Inflammatory macrophage treated with lipopolysaccharide for 1 hour (primary cell): ENCODE measurements at regions not wholly inside any gene's neighbourhood (a gene's known extent, or its start where the extent isn't known, plus 50 kb on each side); places are given as distances from the start of the nearest gene placed in this dataset.
"Not testable (repeated sequence)": the region's sequence is repeated elsewhere in the genome, so short reads cannot be mapped to it uniquely, and the experiment has no call there.

Source experiments
- DNase-seq, 2 donors: peaks; one replicate each; pipeline ENCODE4 v3.0.0-alpha.2; 2020 to 2022

- DNase-seq: no peak
Observed at GRCh38 chr9:135300346-135301141, 179.0 kb upstream of the PPP1R26 start.

DNA sequence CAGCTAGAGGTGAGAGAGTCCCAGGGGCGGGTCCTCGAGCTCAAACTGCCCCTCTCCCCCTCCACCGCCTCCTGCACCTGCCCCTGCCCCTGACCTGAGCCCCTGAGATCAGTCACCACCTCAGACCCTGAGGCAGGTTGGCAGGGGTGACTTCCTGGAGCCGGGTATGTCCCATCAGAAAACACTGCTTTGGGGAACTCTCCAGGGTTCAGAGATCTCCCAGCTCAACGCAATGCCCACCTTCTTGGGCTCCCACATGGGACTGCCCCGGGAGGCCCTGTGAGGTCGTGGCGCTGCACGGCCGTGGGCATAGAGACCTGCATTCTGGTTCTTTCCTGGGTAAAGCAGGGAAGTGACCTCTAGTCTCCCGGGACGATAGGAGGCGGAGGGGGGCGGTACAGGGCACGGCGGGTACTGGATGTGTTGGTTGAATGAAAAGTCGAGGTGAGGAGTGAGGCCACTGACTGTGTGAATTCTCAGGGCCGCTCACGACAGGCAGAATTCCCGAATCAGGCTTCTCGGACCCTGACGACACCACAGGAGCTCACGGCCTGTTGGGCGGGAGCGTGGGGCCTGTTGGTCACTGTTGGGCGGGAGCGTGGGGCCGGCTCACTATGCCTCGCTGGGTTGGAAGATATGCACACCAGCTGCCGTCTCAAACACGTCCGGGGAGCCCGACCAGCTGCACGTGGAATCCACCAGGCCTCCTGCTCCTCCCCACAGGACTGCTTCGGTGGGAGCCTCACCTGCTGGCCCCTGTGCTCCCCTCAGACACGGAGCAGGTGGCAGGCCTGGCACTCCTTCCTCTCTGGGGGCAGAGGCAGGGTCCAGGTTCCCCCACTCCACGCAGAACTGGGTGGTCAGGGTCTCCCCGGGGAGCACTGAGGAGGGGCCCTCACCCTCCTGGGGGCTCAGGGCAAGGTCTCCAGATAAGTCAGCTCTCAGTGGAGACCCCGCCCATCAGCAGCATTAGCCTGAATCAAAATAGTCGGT lies 178.0 kb upstream of the PPP1R26 start:
- no peak for DNase-seq

DNA sequence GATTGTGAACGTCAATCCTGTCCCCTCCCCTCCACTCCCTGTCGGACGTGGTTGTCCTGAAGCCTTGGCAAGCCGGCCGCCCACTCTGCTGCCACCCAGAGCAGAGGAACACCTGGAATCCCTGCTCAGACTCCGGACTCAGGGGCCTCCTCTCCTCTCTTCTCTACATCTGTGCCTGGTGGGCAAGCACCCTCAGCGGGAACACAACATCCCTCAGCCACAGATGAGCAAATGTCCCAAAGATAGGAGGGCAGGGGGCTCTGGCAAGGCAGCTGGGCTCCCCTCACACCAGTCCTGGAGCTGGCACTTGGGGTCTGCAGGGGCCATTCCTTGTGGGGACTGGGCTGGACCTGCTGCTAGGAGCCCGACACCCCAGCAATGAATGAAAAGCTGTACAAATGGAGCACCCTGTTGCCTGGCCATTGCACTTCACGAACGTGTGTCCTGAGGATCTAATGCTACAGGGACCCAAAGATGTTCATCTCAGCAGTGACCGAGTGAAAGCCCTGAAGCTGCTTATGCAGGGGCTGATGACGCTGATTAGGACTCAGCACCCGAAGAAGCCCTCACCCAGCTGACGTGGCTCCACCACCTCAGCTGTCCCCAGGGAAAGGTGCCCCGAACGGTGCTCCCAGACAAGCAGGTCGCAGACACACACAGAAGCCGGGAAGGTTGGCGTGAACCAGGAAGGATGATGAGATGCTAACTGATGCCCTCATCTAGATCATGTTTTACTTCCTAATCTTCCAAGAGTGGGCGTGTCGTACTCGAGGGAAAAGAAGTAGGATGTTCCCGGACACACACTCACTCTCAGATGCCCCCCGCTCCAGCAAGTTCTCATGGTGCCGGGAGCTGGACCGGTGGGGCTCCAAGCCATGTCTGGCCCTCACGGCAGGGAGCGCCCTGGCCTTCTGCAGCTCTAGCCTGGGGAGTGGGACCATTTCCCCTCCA lies 177.0 kb upstream of the PPP1R26 start:
- no peak for DNase-seq

DNA sequence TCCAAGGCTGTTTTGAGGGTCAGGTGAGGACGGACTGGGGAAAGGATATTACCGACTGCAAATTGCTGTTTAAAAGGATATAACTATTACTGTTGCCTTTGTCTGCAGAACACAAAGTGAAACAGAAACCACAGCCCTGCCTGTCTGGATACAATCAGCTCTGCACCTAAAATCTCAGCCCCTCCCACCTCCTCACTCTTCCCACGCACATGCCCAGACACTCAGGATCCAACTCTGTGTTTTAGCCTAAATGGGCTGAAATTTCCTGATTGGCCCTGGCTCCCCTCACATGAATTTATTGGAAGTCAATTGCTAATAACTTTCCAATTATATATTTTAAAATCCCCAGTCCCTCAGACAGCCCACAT lies 176.3 kb upstream of the PPP1R26 start:
- DNase-seq: no peak

DNA sequence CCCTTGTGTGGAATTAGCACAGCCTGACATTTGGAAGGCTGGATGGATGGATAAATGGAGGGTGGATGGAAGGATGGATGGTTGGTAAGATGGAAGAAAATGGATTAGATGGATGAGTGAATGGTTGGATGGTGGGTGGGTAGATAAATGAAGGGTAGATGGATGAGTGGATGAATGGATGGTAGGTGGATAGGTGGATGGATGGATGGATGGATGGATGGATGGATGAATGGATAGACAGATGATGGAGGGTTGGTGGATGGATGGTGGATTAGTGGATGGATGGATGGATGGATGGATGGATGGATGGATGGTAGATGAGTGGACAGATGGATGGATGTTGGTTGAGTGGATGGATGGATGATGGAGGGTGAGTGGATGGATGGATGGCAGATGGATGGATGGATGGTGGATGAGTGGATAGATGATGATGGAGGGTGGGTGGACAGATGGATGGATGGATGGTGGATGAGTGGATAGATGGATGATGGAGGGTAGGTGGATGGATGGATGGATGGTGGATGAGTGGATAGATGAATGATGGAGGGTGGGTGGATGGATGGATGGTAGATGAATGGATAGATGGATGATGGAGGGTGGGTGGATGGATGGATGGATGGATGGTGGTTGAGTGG lies 175.6 kb upstream of the PPP1R26 start:
- DNase-seq: no peak

DNA sequence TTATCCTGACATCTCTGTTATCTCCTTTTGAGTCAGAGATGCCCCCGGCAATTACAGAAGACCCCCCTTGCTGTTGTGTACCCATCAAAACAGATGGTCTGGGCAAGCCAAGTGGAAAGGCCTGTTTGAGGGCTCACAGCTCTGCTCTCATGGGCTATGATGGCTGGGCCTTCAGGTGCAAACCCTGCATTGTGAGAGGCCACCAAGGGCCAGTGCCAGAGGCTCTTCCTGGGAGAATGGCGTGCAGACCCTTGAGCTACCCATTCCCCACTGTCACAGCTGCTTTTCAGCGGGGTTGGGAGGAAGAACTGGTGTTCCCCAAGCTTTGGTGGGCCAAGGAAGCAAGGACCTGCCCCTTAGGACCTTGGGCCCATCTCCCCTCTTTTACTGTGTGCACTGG lies 174.7 kb upstream of the PPP1R26 start:
- no peak for DNase-seq

DNA sequence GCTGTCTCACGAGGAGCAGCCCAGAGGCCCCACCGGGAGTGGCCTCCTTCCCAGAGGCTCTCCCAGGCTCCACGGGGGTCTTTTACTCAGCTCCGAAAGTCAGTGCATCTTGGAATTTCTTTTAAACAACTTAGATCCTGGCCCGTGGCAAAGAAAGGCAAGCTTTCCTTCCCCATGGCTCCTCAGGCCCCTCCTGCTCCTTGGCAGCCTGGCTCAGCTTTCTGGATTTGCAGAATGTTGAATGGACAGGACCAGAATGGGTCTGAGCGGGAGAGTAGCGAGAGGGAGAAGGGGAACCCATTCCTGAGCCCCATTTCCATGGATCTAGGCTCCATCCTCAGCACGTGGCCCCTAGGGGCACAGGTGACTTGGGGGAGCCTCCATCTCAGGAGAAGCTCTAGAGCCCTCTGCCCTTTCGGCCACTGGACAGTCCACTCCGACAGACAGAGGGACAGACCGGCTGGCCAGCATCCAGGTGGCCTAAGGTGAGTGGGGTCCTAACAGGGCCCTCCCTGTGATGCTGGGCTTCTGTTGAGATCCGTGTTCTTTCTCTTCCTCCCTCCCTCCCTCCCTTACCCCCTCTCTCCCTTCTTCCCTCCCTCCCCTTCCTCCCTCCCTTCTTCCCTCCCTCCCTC lies 173.9 kb upstream of the PPP1R26 start:
- DNase-seq: no peak

DNA sequence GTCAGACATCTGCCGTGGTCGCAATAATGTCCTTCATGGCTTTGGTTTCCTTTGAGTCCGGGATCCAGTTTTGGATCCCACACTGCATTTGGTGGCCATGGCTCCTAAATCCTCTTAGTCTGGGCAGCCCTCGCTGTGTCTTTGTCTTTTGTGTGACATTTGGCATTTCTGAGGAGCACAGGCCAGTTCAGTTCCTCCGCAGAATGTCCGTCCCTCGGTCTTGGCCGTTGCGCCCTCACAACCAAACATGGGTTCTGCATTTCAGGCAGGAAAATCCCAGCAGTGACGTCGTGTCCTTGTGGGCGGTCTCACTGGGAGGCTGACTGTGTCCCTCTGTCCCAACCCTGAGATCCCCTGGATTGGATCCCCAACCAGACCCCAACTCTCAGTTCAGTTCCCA lies 172.9 kb upstream of the PPP1R26 start:
- no peak for DNase-seq

DNA sequence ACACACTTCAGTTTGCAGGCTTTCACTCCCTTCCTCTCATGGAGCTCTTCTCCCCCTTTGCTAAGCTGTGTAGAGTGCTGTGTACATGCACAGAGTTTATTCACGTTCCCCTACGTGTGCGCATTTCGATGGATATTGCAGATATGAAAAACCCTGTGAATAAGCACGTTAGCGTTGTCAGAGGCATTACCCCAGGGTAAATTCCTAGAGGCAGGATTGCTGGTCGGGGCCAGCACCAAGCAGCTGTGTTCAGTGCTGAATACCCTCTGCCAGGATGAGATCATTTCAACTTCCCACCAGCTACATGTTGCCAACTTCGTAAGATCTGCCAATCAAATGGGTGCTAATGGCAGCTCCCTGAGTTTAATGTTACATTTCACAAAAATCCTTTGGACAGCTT lies 172.3 kb upstream of the PPP1R26 start:
- no peak for DNase-seq

GRCh38 chr9:135307919-135308318 lies 171.7 kb upstream of the PPP1R26 start:
- not testable (repeated sequence) for DNase-seq

- DNase-seq: no peak
Observed at GRCh38 chr9:135308821-135309762, 170.5 kb upstream of the PPP1R26 start.

DNA sequence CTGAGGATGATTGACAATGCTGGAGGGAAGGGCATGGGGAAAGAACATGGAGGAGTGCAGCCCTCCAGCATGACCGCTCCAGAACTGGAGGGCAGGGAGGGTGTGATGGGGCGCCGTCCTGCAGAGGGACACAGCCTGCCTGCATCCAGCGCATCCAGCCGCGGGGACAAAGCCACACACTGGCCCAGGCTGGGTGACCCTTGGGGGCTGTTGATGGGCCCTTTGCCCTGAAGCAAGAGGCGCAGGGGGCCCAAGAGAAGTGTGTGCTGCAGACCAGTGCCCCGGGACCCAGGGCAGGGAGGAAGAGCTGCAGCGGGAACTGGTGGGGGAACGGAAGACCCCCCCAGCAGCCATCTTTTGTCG lies 169.8 kb upstream of the PPP1R26 start:
- DNase-seq: no peak

GRCh38 chr9:135310134-135310533 lies 169.4 kb upstream of the PPP1R26 start:
- DNase-seq: no peak

DNA sequence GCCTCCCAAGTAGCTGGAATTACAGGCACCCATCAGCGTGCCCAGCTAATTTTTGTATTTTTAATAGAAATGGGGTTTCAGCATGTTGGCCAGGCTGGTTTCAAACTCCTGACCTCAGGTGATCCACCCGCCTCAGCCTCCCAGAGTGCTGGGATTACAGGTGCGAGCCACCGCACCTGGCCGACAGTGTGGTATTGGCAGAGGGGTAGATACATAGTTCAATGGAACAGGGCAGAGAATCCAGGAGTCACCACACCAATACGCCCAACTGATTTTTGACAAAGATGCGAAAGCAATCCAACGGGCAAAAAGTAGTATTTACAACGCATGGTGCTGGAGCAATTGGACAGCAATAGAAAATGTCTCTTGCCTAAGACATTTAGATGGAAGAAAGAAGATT lies 164.0 kb upstream of the PPP1R26 start:
- DNase-seq: no peak

DNA sequence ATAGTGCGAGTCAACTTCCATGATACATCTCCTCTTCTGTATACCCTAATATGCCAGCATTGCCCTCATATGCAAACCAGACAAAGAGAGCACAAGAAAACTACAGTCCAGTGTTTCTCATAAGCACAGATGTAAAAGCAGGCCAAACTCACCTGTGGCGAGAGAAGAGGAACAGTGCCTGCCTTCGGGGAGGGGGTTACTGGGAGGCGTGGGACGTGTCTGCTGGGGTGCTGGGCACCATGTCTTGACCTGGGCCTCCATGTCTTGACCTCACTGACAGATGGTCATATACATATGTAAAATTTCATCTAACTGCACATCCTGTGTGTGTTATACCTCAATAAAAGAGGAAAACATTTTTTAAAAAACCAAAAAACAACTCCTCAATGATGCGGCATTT lies 159.3 kb upstream of the PPP1R26 start:
- no peak for DNase-seq

DNA sequence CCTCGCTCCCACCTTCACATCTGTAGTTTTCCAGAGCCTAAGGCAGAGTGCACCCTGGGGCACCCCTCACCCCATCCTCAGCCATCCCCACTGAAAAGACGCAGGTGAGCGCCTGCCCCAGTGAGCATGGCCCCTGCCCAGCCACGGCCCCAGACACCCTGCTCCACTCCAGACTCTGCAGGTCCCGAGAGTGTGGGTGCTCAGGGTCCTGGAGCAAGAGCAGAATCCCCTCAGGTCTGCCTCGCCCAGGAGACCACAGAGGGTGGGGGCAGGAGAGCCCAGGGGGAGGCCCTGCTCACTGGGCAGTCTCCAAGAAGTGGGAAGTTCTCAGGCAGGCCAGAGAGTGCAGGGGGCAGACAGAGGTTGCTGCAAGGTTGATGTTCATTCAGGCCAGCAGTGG lies 158.6 kb upstream of the PPP1R26 start:
- DNase-seq: no peak

- no peak for DNase-seq
Observed at GRCh38 chr9:135321580-135321979, 158.0 kb upstream of the PPP1R26 start.

DNA sequence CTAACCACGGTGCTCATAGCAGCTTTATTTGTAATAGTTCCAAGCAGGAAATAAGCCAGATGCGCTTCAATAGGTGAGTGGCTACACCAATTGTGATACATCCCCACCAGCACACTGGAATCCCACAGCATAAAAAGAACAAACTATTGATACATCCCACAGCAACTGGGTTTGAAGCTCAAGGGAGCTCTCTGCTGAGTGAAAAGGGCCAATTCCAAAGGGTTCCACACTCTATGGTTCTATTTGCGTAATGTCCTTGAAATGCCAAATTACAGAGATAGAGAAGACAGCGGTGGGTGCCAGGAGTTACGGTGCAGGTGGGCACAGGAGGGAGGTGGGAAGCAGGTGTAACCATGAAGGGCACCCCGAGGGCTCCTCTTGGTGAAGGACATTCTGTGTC lies 155.3 kb upstream of the PPP1R26 start:
- DNase-seq: no peak

- no peak for DNase-seq
Observed at GRCh38 chr9:135326141-135326540, 153.4 kb upstream of the PPP1R26 start.

DNA sequence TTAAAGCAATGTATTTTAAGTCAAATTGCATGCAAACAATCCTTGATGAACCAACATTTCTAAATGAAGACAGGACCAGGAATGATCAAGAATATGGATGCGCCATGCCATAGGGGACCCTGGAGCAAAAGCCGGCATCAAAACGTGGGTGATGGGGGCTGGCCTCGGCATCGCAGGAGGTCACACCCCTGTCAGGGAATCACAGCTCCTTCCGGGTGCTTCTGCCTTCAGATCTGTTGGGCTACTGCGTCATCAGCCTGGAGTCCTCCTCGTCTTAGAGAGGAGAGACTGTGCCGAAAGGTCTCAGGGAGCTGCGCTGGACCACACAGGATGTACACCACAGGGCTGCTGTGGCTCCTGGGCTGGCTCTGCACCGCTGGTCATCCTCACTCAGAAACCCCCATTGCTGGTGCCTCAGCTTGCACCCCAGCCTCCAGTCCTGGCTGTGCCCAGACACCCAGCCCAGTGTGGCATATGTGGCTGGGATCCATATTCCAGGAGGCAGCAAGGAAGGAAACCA lies 152.9 kb upstream of the PPP1R26 start:
- DNase-seq: no peak
